Heart left ventricle (tissue), 16 donors: ENCODE measurements at regions not wholly inside any gene's neighbourhood (a gene's known extent, or its start where the extent isn't known, plus 50 kb on each side); places are given as distances from the start of the nearest gene placed in this dataset.
"Not testable (repeated sequence)": the region's sequence is repeated elsewhere in the genome, so short reads cannot be mapped to it uniquely, and the experiment has no call there.

Experiments used
- ATAC-seq, 4 donors: fragments of 200-7000 bp; cut with Tn5 transposase; one replicate each; pipeline ENCODE4 v1.9.1; 2020 to 2022; ENCODE audit warnings: moderate library complexity in 4 of 4, mild to moderate bottlenecking in 3 of 4, moderate number of reproducible peaks in 1 of 4
- DNase-seq, 5 donors: peaks; one replicate each; pipeline ENCODE4 v3.0.0-alpha.2; 2020
- H3K27ac ChIP-seq, 12 donors: fragments of 200-600 bp; sonication (generic) in 4 of 12; one replicate each; pipeline versions ENCODE4 v1.5.0 to v1.8.0; 2016 to 2022; ENCODE audit warnings: mild to moderate bottlenecking in 2 of 12
- H3K27me3 ChIP-seq, 9 donors: fragments of 200-600 bp; sonication (generic) in 2 of 9; one replicate each; pipeline versions ENCODE4 v1.5.1 to v1.8.0; 2016 to 2022; ENCODE audit warnings: mild to moderate bottlenecking in 3 of 9
- H3K36me3 ChIP-seq, 9 donors: fragments of 200-600 bp; sonication (generic) in 2 of 9; one replicate each; pipeline versions ENCODE4 v1.5.0 to v1.8.0; 2018 to 2022; ENCODE audit warnings: mild to moderate bottlenecking in 2 of 9
- H3K4me1 ChIP-seq, 12 donors: fragments of 200-600 bp; sonication (generic) in 4 of 12; one replicate each; pipeline versions ENCODE4 v1.5.0 to v1.8.0; 2016 to 2022; ENCODE audit warnings: mild to moderate bottlenecking in 3 of 12
- H3K4me3 ChIP-seq, 12 donors: fragments of 200-600 bp; sonication (generic) in 4 of 12; one replicate each; pipeline versions ENCODE4 v1.5.0 to v1.8.0; 2017 to 2022; ENCODE audit warnings: mild to moderate bottlenecking in 9 of 12, moderate library complexity in 4 of 12
- H3K9me3 ChIP-seq, 12 donors: fragments of 200-600 bp; sonication (generic) in 4 of 12; one replicate each; pipeline versions ENCODE4 v1.5.0 to v1.8.0; 2016 to 2022; ENCODE audit warnings: mild to moderate bottlenecking in 1 of 12
- WGBS, 4 donors: extraction: QIAGEN DNeasy Blood & Tissue Kit in 2 of 4; methylation state at CpG; one replicate each; pipeline versions ENCODE4 v1.1.5 to v1.1.7; 2013 to 2018; 5-methylcytosine and 5-hydroxymethylcytosine counted together
- intact Hi-C, 10 donors: fragments of 100-400 bp; cut with DNase I; formaldehyde crosslinking; loops; one replicate each; pipeline versions ENCODE4 v1.11.1 to v1.14.2; 2022
- donor health status: ischemic (EF 13 %, LVEDD 7.1; RV severe dilation, severe dysfunction).
- donor health status: healthy with polysubstance abuse.
- donor health status: DM: no; HTN: yes; CAD: no.
- donor health status: DM: no; HTN: no; CAD: no.
- donor health status: ischemic (EF 25% LVEDD 6.9; RV normal size, moderate dysfunction).
- donor health status: ischemic (EF 25% LVEDD 5.7; RV mildly dilated, moderate dysfunction).
- donor health status: healthy.
- donor health status: DM: yes; HTN: yes; CAD: no.
- donor health status: ischemic (EF 35%, LVEDD 5.7; RV mildly dilated, moderate dysfunction).
- donor health status: nonischemic (EF 11% LVEDD 7.7; RV severe dilation, severe dysfunction).
- donor health status: DM: yes; HTN: yes; CAD: no.
- donor health status: PGD.
- donor health status: ischemic (EF 29% LVEDD 5.4; RV normal size, mild dysfunction).
- donor health status: nonischemic (EF 23%, LVEDD 6.1; RV moderate dilation, normal function).

DNA sequence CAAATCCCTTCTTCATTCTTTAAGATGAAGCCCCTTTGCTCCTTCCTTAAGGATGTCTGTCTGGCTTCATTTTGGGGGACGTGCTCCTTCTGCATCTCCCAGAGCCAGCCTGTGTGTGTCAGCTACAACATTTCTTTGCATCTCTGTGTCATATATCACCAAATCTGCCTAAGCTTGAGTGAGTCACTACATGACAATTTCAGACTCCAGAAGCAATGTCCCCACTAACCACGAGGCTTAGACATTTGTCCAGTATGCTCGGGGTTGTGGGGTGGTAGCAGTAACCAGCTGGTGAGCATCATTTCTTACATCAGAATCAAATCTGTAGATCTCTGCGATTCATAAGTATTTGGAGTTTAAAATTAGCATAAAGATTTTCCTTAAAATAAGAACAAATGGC lies 54.1 kb upstream of the USP14 start:
- ATAC-seq, intact Hi-C loops, H3K27ac ChIP-seq, H3K36me3 ChIP-seq, H3K4me3 ChIP-seq, H3K4me1 ChIP-seq, H3K9me3 ChIP-seq, DNase-seq, H3K27me3 ChIP-seq: not testable (repeated sequence)
- WGBS, 4 donors: 65 to 70% (median 67%) methylated on average over 3 to 4 of the region's 4 CpGs

DNA sequence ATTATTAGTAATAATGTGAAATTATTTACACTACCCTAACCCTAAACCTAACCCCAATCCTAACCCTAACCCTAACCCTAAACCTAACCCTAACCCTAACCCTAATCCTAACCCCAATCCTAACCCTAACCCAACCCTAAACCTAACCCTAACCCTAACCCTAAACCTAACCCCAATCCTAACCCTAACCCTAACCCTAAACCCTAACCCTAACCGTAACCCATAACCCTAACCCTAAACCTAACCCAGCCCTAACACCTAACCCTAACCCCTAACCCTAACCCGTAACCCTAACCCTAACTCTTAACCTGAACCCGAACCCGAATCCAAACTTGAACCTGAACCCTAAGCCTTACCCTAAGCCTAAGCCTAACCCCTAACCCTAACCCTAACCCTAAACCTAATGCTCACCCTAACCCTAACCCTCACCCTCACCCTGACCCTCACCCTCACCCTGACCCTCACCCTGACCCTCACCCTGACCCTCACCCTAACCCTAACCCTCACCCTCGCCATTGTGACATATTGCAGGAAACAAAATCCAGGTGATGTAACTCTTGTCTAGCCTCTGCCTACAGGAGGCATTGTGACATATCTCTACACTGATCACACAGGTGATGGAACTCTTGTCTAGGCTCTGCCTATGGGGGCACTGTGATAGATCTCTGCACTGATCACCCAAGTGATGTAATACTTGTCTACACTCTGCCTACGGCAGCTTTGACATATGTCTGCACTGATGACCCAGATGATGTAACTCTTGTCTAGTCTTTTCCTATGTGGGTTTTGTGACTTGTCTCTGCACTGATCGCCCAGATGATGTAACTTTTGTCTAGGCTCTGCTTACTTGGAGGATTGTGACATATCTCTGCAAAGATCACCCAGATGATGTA lies 53.0 kb upstream of the USP14 start:
- H3K9me3 ChIP-seq, ATAC-seq, intact Hi-C loops, H3K27ac ChIP-seq, H3K4me3 ChIP-seq, H3K27me3 ChIP-seq, H3K4me1 ChIP-seq, H3K36me3 ChIP-seq, DNase-seq: not testable (repeated sequence)
- 81 to 88% (median 85%) methylated on average over 7 of the region's 7 CpGs for WGBS, 4 donors

DNA sequence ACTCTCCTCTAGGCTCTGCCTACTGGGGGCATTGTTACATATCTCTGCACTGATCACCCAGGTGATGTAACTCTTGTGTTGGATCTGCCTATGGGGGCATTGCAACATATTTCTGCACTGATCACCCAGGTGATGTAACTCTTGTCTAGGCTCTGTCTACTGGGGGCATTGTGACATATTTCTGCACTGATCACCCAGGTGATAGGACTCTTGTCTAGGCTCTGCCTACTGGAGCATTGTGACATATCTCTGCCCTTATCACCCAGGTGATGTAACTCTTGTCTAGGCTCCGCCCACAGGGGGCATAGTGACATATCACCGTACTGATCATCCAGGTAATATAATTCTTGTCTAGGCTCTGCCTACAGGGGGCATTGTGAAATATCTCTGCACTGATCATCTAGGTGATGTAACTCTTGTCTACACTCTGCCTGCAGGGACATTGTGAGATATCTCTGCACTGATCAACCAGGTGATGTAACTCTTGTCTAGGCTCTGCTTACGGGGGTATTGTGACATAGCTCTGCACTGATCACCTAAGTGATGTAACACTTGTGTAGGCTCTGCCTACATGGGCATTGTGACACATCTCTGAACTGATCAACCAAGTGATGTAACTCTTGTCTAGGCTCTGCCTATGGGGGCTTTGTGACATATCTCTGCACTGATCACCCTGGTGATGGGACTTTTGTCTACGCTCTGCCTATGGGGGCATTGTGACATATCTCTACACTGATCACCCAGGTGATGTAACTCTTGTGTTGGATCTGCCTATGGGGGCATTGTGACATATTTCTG lies 52.1 kb upstream of the USP14 start:
- ATAC-seq, DNase-seq, H3K4me3 ChIP-seq, H3K4me1 ChIP-seq, H3K27me3 ChIP-seq, H3K27ac ChIP-seq, intact Hi-C loops, H3K9me3 ChIP-seq, H3K36me3 ChIP-seq: not testable (repeated sequence)
- WGBS, 4 donors: 70 to 75% (median 75%) methylated on average over 3 to 4 of the region's 4 CpGs

DNA sequence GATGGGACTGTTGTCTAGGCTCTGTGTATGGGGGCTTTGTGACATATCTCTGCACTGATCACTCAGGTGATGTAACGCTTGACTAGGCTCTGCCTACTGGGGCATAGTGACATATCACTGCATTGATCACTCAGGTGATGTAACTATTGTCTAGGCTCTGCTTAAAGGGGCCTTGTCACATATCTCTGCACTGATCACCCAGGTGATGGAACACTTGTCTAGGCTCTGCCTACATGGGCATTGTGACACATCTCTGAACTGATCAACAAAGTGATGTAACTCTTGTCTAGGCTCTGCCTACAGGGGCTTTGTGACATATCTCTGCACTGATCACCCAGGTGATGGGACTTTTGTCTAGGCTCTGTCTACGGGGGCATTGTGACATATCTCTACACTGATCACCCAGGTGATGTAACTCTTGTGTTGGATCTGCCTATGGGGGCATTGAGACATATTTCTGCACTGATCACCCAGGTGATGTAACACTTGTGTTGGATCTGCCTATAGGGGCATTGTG lies 51.4 kb upstream of the USP14 start:
- peak in 2 of 4 donors; percentile 4 to 12 for ATAC-seq
- H3K9me3 ChIP-seq, H3K27me3 ChIP-seq, DNase-seq, intact Hi-C loops, H3K4me3 ChIP-seq, H3K27ac ChIP-seq, H3K4me1 ChIP-seq, H3K36me3 ChIP-seq: not testable (repeated sequence)
- WGBS, 4 donors: 48 to 60% (median 54%) methylated on average over 2 of the region's 2 CpGs

DNA sequence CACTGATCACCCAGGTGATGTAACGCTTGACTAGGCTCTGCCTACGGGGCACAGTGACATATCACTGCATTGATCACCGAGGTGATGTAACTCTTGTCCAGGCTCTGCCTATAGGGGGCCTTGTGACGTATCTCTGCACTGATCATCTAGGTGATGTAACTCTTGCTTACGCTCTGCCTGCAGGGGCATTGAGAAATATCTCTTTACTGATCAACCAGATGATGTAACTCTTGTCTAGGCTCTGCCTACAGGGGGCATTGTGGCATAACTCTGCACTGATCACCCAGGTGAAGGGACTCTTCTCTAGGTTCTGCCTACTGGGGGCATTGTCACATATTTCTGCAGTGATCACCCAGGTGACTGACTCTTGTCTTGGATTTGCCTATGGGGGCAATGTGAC lies 50.9 kb upstream of the USP14 start:
- H3K27me3 ChIP-seq, H3K4me1 ChIP-seq, DNase-seq, H3K27ac ChIP-seq, ATAC-seq, H3K9me3 ChIP-seq, H3K36me3 ChIP-seq, intact Hi-C loops, H3K4me3 ChIP-seq: not testable (repeated sequence)
- WGBS, 4 donors: 42 to 73% (median 59%) methylated on average over 5 of the region's 5 CpGs

DNA sequence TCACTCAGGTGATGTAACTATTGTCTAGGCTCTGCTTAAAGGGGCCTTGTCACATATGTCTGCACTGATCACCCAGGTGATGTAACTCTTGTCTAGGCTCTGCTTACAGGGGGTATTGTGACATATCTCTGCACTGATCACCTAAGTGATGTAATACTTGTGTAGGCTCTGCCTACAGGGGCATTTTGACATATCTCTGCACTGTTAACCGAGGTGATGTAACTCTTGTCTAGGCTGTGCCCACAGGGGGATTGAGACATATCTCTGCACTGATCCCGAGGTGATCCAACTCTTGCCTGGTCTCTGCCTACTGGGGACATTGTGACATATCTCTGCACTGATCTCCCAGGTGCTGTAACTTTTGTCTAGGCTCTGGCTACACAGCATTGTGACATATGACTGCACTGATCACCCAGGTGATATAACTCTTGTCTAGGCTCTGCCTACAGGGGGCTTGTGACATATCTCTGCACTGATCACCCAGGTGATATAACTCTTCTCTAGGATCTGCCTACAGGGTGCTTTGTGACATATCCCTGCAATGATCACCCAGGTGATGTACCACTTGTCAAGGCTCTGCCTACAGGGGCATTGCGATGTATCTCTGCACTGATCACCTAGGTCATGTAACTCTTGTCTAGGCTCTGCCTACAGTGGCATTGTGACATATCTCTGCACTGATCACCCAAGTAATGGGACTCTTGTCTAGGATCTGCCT lies 50.3 kb upstream of the USP14 start:
- H3K4me3 ChIP-seq, H3K27ac ChIP-seq, DNase-seq, H3K4me1 ChIP-seq, H3K9me3 ChIP-seq, H3K36me3 ChIP-seq, intact Hi-C loops, H3K27me3 ChIP-seq: not testable (repeated sequence)
- ATAC-seq: peak; percentile 71 to 81 (median 73)
- 39 to 48% (median 45%) methylated on average over 1 to 3 of the region's 3 CpGs for WGBS, 4 donors
